HEK293 (cell line): ENCODE measurements at regions not wholly inside any gene's neighbourhood (a gene's known extent, or its start where the extent isn't known, plus 50 kb on each side); places are given as distances from the start of the nearest gene placed in this dataset.

Experiments used
- CTCF ChIA-PET: fragments of 350-600 bp; formaldehyde crosslinking; extraction: SDS; loops from one replicate; lab custom pipeline; 2021; ENCODE audit warnings: antibody characterized with exemption; lab: Yijun Ruan, JAX
- POLR2A ChIA-PET: fragments of 300-600 bp; formaldehyde crosslinking; extraction: SDS; loops from one replicate; lab custom pipeline; 2020; ENCODE audit warnings: antibody characterized with exemption, inconsistent platforms; lab: Yijun Ruan, JAX
- H3K27ac ChIP-seq: fragments of 200-500 bp; sonication (Bioruptor generic); 2 replicates; pipeline ENCODE4 v1.5.1; 2014; ENCODE audit warnings: low read depth, low read length, control low read depth, inconsistent platforms; ENCODE audit errors: extremely low read depth
- H3K36me3 ChIP-seq, 2 experiments: fragments of 200-500 bp in 1 of 2; sonication (Bioruptor generic) in 1 of 2; 1 replicate in 1 of 2; 2 replicates in 1 of 2; pipeline ENCODE4 v1.5.1; 2014 to 2017; ENCODE audit warnings: inconsistent platforms in 2 of 2, low read length in 2 of 2; ENCODE audit not compliant: control insufficient read depth in 2 of 2, insufficient read depth in 1 of 2
- H3K4me1 ChIP-seq: fragments of 200-500 bp; sonication (Bioruptor generic); 2 replicates; pipeline ENCODE4 v1.5.1; 2014; ENCODE audit warnings: mild to moderate bottlenecking, low read length, inconsistent platforms; ENCODE audit not compliant: control insufficient read depth, insufficient read depth
- H3K4me3 ChIP-seq: 2 replicates; pipeline ENCODE4 v1.5.1; 2011; ENCODE audit warnings: low read depth, mild to moderate bottlenecking, control low read depth, low read length, moderate library complexity
- H3K9me3 ChIP-seq: fragments of 200-500 bp; sonication (Bioruptor generic); 2 replicates; pipeline ENCODE4 v1.5.1; 2014; ENCODE audit warnings: low read depth, low read length, inconsistent platforms; ENCODE audit not compliant: control insufficient read depth, insufficient read depth
- GLIS1 ChIP-seq: fragments of 450-650 bp; formaldehyde crosslinking; IDR thresholded peaks from 2 replicates; pipeline ENCODE4 v1.5.1; 2016; ENCODE audit warnings: missing biosample characterization, missing genetic modification characterization
- KLF8 ChIP-seq: fragments of 450-650 bp; formaldehyde crosslinking; IDR thresholded peaks from 2 replicates; pipeline ENCODE4 v1.5.1; 2016; ENCODE audit warnings: missing biosample characterization, missing genetic modification characterization
- SETDB1 ChIP-seq: IDR thresholded peaks from one replicate; pipeline ENCODE4 v1.6.1; 2017; ENCODE audit warnings: mild to moderate bottlenecking, low read length, moderate library complexity, mixed read lengths; ENCODE audit not compliant: insufficient read length
- ZIC2 ChIP-seq: fragments of 450-650 bp; formaldehyde crosslinking; IDR thresholded peaks from 2 replicates; pipeline ENCODE4 v1.5.1; 2016; ENCODE audit warnings: missing biosample characterization, missing genetic modification characterization
- ZNF121 ChIP-seq: fragments of 450-650 bp; formaldehyde crosslinking; IDR thresholded peaks from 2 replicates; pipeline ENCODE4 v1.5.1; 2016; ENCODE audit warnings: missing biosample characterization, missing genetic modification characterization
- ZNF157 ChIP-seq: fragments of 450-650 bp; formaldehyde crosslinking; IDR thresholded peaks from 2 replicates; pipeline ENCODE4 v1.5.1; 2016; ENCODE audit warnings: missing biosample characterization, missing genetic modification characterization
- ZNF221 ChIP-seq: fragments of 450-650 bp; formaldehyde crosslinking; IDR thresholded peaks from 2 replicates; pipeline ENCODE4 v1.5.1; 2017; ENCODE audit warnings: missing biosample characterization, missing genetic modification characterization, borderline replicate concordance
- ZNF530 ChIP-seq: fragments of 450-650 bp; formaldehyde crosslinking; IDR thresholded peaks from 2 replicates; pipeline ENCODE4 v1.5.1; 2016; ENCODE audit warnings: low read depth, missing biosample characterization, missing genetic modification characterization
- ZNF544 ChIP-seq: fragments of 450-650 bp; formaldehyde crosslinking; IDR thresholded peaks from 2 replicates; pipeline ENCODE4 v1.5.0; 2017; ENCODE audit warnings: missing biosample characterization, missing genetic modification characterization
- ZNF677 ChIP-seq: fragments of 450-650 bp; IDR thresholded peaks from 2 replicates; pipeline ENCODE4 v1.5.0; 2018; ENCODE audit warnings: missing biosample characterization, mild to moderate bottlenecking, missing genetic modification characterization, moderate library complexity
- ZNF707 ChIP-seq: fragments of 450-650 bp; formaldehyde crosslinking; IDR thresholded peaks from 2 replicates; pipeline ENCODE4 v1.5.1; 2016; ENCODE audit warnings: missing biosample characterization, missing genetic modification characterization
- TF ChIP-seq, protein P1 (sequence below): fragments of 450-650 bp; formaldehyde crosslinking; IDR thresholded peaks from 2 replicates; pipeline ENCODE4 v1.5.1; 2016; ENCODE audit warnings: missing biosample characterization, missing genetic modification characterization
- TF ChIP-seq, protein P2 (sequence below): fragments of 450-650 bp; formaldehyde crosslinking; IDR thresholded peaks from 2 replicates; pipeline ENCODE4 v1.5.1; 2016; ENCODE audit warnings: missing biosample characterization, missing genetic modification characterization
- TF ChIP-seq, protein P3 (sequence below): fragments of 450-650 bp; formaldehyde crosslinking; IDR thresholded peaks from 2 replicates; pipeline ENCODE4 v1.5.1; 2017; ENCODE audit warnings: missing biosample characterization, missing genetic modification characterization
- TF ChIP-seq, protein P4 (sequence below): fragments of 450-650 bp; formaldehyde crosslinking; IDR thresholded peaks from 2 replicates; pipeline ENCODE4 v1.5.1; 2017; ENCODE audit warnings: missing biosample characterization, missing genetic modification characterization
- TF ChIP-seq, protein P5 (sequence below): fragments of 450-650 bp; formaldehyde crosslinking; IDR thresholded peaks from 2 replicates; pipeline ENCODE4 v1.5.1; 2016; ENCODE audit warnings: missing biosample characterization, missing genetic modification characterization
- TF ChIP-seq, protein P6 (sequence below): fragments of 450-650 bp; formaldehyde crosslinking; IDR thresholded peaks from 2 replicates; pipeline ENCODE4 v1.5.1; 2017; ENCODE audit warnings: missing biosample characterization, missing genetic modification characterization

DNA sequence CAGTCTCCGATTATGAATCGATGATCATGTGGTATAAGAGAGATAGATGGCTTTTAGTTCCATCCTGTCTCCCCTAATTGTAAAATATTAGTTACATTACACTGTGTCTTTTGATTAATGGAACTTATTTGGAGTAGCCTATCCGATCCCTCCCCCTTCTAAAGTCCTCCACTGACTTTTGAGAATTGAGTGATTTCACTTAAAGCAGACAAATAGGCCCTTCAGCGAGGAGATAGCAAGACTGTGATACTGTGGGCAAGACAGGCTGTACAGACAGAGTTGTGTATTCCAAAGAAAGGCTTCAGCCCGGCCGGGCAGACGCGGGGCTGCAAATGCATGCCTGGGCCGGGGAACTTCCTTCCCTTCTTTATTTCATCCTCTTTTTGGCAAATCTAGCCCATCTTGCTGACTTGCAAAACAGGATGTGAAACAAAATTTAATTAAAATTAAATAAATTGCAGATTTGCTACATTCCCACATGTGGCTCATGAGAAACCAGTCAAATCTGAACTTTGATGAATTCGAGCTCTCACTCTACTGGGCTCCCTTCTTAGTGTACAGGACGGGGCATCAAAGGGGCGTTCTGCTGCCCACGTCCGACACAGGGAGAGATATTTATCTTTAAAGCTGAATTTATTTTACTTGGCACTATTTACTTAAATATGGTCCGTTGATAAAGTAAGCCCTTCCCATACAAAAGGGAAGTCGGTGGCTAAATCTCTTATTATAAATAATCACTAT lies 314.8 kb downstream of the ZNF536 start:
- ChIA-PET POLR2A (interaction anchor here (0.7 kb wide), 1 partner anchor 1418 kb away, joined by 3 read pairs; no protein-coding TSS in a partner anchor), CTCF (interaction anchor here (0.5 to 10.7 kb wide), 9 partner anchors 10 to 1779 kb away, joined by 3 to 225 read pairs (median 3); no protein-coding TSS in a partner anchor)
- H3K9me3 ChIP-seq: no peaks in the 10 kb centered on the region
- H3K4me3 ChIP-seq: no peak overlapping the region
- peaks cover 3% of the 10 kb centered on the region; the same call in 1 of the 2 replicates for H3K4me1 ChIP-seq
- no peak overlapping the region for H3K27ac ChIP-seq
- TF ChIP-seq ZNF121 (tag by site-specific recombination): no peak
- TF ChIP-seq, protein P1, sequence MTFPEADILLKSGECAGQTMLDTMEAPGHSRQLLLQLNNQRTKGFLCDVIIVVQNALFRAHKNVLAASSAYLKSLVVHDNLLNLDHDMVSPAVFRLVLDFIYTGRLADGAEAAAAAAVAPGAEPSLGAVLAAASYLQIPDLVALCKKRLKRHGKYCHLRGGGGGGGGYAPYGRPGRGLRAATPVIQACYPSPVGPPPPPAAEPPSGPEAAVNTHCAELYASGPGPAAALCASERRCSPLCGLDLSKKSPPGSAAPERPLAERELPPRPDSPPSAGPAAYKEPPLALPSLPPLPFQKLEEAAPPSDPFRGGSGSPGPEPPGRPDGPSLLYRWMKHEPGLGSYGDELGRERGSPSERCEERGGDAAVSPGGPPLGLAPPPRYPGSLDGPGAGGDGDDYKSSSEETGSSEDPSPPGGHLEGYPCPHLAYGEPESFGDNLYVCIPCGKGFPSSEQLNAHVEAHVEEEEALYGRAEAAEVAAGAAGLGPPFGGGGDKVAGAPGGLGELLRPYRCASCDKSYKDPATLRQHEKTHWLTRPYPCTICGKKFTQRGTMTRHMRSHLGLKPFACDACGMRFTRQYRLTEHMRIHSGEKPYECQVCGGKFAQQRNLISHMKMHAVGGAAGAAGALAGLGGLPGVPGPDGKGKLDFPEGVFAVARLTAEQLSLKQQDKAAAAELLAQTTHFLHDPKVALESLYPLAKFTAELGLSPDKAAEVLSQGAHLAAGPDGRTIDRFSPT: no peak
- TF ChIP-seq ZNF544 (tag by site-specific recombination): no peak
- TF ChIP-seq GLIS1 (tag by site-specific recombination): no peak
- TF ChIP-seq, protein P2, sequence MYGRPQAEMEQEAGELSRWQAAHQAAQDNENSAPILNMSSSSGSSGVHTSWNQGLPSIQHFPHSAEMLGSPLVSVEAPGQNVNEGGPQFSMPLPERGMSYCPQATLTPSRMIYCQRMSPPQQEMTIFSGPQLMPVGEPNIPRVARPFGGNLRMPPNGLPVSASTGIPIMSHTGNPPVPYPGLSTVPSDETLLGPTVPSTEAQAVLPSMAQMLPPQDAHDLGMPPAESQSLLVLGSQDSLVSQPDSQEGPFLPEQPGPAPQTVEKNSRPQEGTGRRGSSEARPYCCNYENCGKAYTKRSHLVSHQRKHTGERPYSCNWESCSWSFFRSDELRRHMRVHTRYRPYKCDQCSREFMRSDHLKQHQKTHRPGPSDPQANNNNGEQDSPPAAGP (tag by site-specific recombination): no peak
- TF ChIP-seq, protein P3, sequence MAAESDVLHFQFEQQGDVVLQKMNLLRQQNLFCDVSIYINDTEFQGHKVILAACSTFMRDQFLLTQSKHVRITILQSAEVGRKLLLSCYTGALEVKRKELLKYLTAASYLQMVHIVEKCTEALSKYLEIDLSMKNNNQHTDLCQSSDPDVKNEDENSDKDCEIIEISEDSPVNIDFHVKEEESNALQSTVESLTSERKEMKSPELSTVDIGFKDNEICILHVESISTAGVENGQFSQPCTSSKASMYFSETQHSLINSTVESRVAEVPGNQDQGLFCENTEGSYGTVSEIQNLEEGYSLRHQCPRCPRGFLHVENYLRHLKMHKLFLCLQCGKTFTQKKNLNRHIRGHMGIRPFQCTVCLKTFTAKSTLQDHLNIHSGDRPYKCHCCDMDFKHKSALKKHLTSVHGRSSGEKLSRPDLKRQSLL (tag by site-specific recombination): no peak
- TF ChIP-seq SETDB1: no peak
- TF ChIP-seq ZNF530 (tag by site-specific recombination): no peak
- TF ChIP-seq, protein P4, sequence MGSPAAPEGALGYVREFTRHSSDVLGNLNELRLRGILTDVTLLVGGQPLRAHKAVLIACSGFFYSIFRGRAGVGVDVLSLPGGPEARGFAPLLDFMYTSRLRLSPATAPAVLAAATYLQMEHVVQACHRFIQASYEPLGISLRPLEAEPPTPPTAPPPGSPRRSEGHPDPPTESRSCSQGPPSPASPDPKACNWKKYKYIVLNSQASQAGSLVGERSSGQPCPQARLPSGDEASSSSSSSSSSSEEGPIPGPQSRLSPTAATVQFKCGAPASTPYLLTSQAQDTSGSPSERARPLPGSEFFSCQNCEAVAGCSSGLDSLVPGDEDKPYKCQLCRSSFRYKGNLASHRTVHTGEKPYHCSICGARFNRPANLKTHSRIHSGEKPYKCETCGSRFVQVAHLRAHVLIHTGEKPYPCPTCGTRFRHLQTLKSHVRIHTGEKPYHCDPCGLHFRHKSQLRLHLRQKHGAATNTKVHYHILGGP (tag by site-specific recombination): no peak
- no peak for TF ChIP-seq ZNF707 (tag by site-specific recombination)
- no peak for TF ChIP-seq ZIC2 (tag by site-specific recombination)
- TF ChIP-seq, protein P5, sequence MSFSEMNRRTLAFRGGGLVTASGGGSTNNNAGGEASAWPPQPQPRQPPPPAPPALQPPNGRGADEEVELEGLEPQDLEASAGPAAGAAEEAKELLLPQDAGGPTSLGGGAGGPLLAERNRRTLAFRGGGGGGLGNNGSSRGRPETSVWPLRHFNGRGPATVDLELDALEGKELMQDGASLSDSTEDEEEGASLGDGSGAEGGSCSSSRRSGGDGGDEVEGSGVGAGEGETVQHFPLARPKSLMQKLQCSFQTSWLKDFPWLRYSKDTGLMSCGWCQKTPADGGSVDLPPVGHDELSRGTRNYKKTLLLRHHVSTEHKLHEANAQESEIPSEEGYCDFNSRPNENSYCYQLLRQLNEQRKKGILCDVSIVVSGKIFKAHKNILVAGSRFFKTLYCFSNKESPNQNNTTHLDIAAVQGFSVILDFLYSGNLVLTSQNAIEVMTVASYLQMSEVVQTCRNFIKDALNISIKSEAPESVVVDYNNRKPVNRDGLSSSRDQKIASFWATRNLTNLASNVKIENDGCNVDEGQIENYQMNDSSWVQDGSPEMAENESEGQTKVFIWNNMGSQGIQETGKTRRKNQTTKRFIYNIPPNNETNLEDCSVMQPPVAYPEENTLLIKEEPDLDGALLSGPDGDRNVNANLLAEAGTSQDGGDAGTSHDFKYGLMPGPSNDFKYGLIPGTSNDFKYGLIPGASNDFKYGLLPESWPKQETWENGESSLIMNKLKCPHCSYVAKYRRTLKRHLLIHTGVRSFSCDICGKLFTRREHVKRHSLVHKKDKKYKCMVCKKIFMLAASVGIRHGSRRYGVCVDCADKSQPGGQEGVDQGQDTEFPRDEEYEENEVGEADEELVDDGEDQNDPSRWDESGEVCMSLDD (tag by site-specific recombination): no peak
- no peak for TF ChIP-seq ZNF677 (tag by site-specific recombination)
- TF ChIP-seq, protein P6, sequence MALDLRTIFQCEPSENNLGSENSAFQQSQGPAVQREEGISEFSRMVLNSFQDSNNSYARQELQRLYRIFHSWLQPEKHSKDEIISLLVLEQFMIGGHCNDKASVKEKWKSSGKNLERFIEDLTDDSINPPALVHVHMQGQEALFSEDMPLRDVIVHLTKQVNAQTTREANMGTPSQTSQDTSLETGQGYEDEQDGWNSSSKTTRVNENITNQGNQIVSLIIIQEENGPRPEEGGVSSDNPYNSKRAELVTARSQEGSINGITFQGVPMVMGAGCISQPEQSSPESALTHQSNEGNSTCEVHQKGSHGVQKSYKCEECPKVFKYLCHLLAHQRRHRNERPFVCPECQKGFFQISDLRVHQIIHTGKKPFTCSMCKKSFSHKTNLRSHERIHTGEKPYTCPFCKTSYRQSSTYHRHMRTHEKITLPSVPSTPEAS (tag by site-specific recombination): no peak
- TF ChIP-seq ZNF221: no peak
- TF ChIP-seq ZNF157 (tag by site-specific recombination): no peak
- no peak for TF ChIP-seq KLF8
- no peaks in the 10 kb centered on the region; a peak in 1 of 3 replicates for H3K36me3 ChIP-seq
